Endodermal cell (in vitro differentiated cells): ENCODE measurements at regions not wholly inside any gene's neighbourhood (a gene's known extent, or its start where the extent isn't known, plus 50 kb on each side); places are given as distances from the start of the nearest gene placed in this dataset.

Experiments used
- DNase-seq: peaks from one replicate; pipeline ENCODE4 v3.0.0-alpha.2; 2017
- H3K27ac ChIP-seq: 2 replicates; pipeline ENCODE4 v1.5.1; 2013; ENCODE audit warnings: mild to moderate bottlenecking, low read depth, low read length, moderate library complexity
- H3K27me3 ChIP-seq: 2 replicates; pipeline ENCODE4 v1.6.1; 2013; ENCODE audit warnings: mild to moderate bottlenecking, low read length, moderate library complexity; ENCODE audit not compliant: insufficient read depth, control insufficient read depth, poor library complexity, severe bottlenecking
- H3K36me3 ChIP-seq: 2 replicates; pipeline ENCODE4 v1.7.0; 2013; ENCODE audit warnings: mild to moderate bottlenecking, low read length, moderate library complexity; ENCODE audit not compliant: control insufficient read depth, insufficient read depth
- H3K4me1 ChIP-seq: one replicate; pipeline ENCODE4 v1.7.0; 2013; ENCODE audit warnings: low read length; ENCODE audit not compliant: control insufficient read depth, insufficient read depth
- H3K4me3 ChIP-seq: 2 replicates; pipeline ENCODE4 v1.5.1; 2013; ENCODE audit warnings: mild to moderate bottlenecking, low read length, moderate library complexity
- H3K9ac ChIP-seq: 2 replicates; pipeline ENCODE4 v1.6.1; 2013; ENCODE audit warnings: mild to moderate bottlenecking, low read length, moderate library complexity; ENCODE audit not compliant: poor library complexity, severe bottlenecking; ENCODE audit errors: extremely low read depth
- H3K9me3 ChIP-seq: 2 replicates; pipeline ENCODE4 v1.6.1; 2013; ENCODE audit warnings: mild to moderate bottlenecking, low read length, moderate library complexity; ENCODE audit not compliant: control insufficient read depth
- H3K27ac Mint-ChIP-seq: 2 replicates; pipeline ENCODE4 v1.8.0; 2020; ENCODE audit warnings: mixed read lengths
- H3K27me3 Mint-ChIP-seq: 2 replicates; pipeline ENCODE4 v1.8.0; 2021; ENCODE audit warnings: mild to moderate bottlenecking, mixed read lengths; ENCODE audit not compliant: insufficient read depth
- H3K36me3 Mint-ChIP-seq: 2 replicates; pipeline ENCODE4 v1.8.0; 2020; ENCODE audit warnings: low read depth, mixed read lengths
- H3K4me1 Mint-ChIP-seq: 2 replicates; pipeline ENCODE4 v1.8.0; 2020; ENCODE audit warnings: mixed read lengths
- H3K4me3 Mint-ChIP-seq: 2 replicates; pipeline ENCODE4 v1.8.0; 2020; ENCODE audit warnings: mild to moderate bottlenecking, moderate library complexity, mixed read lengths
- H3K9me3 Mint-ChIP-seq: 2 replicates; pipeline ENCODE4 v1.8.0; 2020; ENCODE audit warnings: mild to moderate bottlenecking, mixed read lengths
- CTCF ChIP-seq: fragments of 200-600 bp; sonication (generic); conservative IDR thresholded peaks from 2 replicates; pipeline ENCODE4 v1.5.0; 2021; ENCODE audit warnings: antibody characterized with exemption, mild to moderate bottlenecking
- WGBS, 2 experiments: methylation state at CpG; one replicate each; pipeline versions ENCODE4 v1.1.5 to v1.1.7; 2013; ENCODE audit warnings: missing lambda C conversion rate in 2 of 2, mixed read lengths in 1 of 2; ENCODE audit not compliant: insufficient coverage in 1 of 2, insufficient read length in 1 of 2; 5-methylcytosine and 5-hydroxymethylcytosine counted together

GRCh38 chr5:162221910-162222309 is 154.3 kb downstream of the GABRG2 start:
- Mint-ChIP-seq H3K9me3 (no peaks in the 10 kb centered on the region), H3K4me1 (no peaks in the 10 kb centered on the region), H3K27ac (no peak overlapping the region), H3K4me3 (no peak overlapping the region), H3K27me3 (no peaks in the 10 kb centered on the region), H3K36me3 (no peaks in the 10 kb centered on the region)
- Histone ChIP-seq H3K36me3 (no peaks in the 10 kb centered on the region), H3K9ac (no peak overlapping the region), H3K27ac (no peak overlapping the region), H3K4me1 (no peaks in the 10 kb centered on the region), H3K9me3 (peaks cover 5% of the 10 kb centered on the region), H3K4me3 (no peak overlapping the region), H3K27me3 (no peaks in the 10 kb centered on the region)
- peak; percentile 37 for TF ChIP-seq CTCF
- no peak for DNase-seq

GRCh38 chr5:162227075-162227474 is 159.5 kb downstream of the GABRG2 start:
- H3K36me3 ChIP-seq, result no peaks in the 10 kb centered on the region
- TF ChIP-seq CTCF, result peak; percentile 80
- H3K27me3 Mint-ChIP-seq, result peaks cover 2% of the 10 kb centered on the region
- H3K4me1 Mint-ChIP-seq, result no peaks in the 10 kb centered on the region
- peaks cover 18% of the 10 kb centered on the region for H3K36me3 Mint-ChIP-seq
- DNase-seq, result peak; percentile 52
- WGBS, 2 experiments, result 40% methylated on average over 1 of the region's 2 CpGs; no CpG with 5 or more reads in 1 of the 2 experiments
- H3K9me3 ChIP-seq, result peaks cover 5% of the 10 kb centered on the region
- no peak overlapping the region for H3K27ac ChIP-seq
- H3K9me3 Mint-ChIP-seq, result peaks cover 18% of the 10 kb centered on the region
- no peak overlapping the region for H3K9ac ChIP-seq
- H3K4me3 Mint-ChIP-seq, result no peak overlapping the region
- H3K4me3 ChIP-seq, result no peak overlapping the region
- no peak overlapping the region for H3K27ac Mint-ChIP-seq
- H3K4me1 ChIP-seq, result no peaks in the 10 kb centered on the region
- no peaks in the 10 kb centered on the region for H3K27me3 ChIP-seq

DNA sequence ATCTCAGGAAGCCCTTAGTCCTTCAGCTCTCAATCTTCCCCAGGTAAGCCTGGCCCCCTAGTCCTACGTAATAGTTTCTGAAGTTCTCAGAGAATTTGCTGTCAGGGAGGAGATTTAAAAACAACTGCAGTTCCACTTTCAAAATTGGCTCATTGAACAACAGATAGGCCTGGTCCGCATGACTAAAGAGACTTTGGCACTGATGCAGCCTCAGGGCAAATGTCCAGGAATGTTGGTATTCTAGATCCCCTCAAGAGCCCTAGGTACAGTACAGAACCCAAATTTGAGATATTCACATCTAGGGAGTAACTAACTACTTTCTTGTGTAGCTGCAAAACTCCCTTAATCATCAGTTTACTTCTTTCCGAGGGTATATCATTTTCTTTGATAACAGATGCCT is 162.8 kb downstream of the GABRG2 start:
- no peak overlapping the region for H3K27ac Mint-ChIP-seq
- Histone ChIP-seq H3K36me3 (no peaks in the 10 kb centered on the region), H3K4me1 (no peaks in the 10 kb centered on the region), H3K27ac (no peak overlapping the region), H3K9me3 (peaks cover 24% of the 10 kb centered on the region), H3K27me3 (no peaks in the 10 kb centered on the region), H3K9ac (no peak overlapping the region), H3K4me3 (no peak overlapping the region)
- no peak for DNase-seq
- H3K9me3 Mint-ChIP-seq, result peaks cover 46% of the 10 kb centered on the region
- peaks cover 43% of the 10 kb centered on the region for H3K36me3 Mint-ChIP-seq
- no peak for TF ChIP-seq CTCF
- H3K27me3 Mint-ChIP-seq, result peaks cover 2% of the 10 kb centered on the region
- no peak overlapping the region for H3K4me3 Mint-ChIP-seq
- 97 to 100% methylated on average over 2 to 3 of the region's 3 CpGs for WGBS, 2 experiments
- no peaks in the 10 kb centered on the region for H3K4me1 Mint-ChIP-seq
